HG02981 (cell line): ENCODE measurements at regions not wholly inside any gene's neighbourhood (a gene's known extent, or its start where the extent isn't known, plus 50 kb on each side); places are given as distances from the start of the nearest gene placed in this dataset.

Experiments
- ATAC-seq: cut with Tn5 transposase; IDR thresholded peaks from one replicate; pipeline ENCODE4 v1.9.1; 2021; ENCODE audit warnings: mild to moderate bottlenecking, moderate library complexity; ENCODE audit not compliant: unreplicated experiment

DNA sequence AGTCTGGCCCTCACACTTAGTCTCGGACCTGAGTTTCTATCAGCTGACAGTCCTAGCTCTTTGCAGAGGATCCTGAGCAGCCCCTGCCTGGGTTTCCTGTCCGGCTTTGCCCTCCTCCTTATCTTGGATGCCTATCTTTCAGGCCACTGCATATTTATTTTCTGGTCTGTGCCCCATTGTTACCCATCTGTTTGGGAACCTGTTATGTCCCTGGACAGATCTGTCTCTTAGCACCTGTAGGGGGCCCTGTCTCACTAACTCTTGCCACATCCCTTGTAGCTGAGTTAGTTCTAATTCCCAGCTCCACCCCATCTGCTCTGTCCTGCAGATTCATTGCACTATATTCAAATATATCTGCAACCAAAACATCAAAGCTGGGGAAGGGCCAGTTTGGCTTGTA, 514.9 kb upstream of the LCORL start:
- no peak for ATAC-seq

DNA sequence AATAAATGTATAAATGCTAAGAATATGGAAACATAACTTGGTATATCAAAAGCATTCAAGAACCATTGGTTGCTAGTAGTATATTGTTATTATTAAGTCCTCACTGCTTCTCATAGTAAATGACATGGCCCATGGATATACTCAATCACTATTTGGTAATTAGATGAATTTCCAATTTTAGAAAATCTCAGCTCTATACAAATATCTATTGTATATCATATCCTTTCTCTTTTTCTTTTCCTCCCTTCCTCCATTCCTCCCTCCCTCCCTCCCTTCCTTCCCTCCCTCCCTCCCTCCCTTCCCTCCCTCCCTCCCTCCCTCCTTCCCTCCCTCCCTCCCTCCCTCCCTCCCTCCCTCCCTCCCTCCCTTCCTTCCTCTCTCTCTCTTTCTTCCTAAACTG, 514.4 kb upstream of the LCORL start:
- ATAC-seq: no peak

DNA sequence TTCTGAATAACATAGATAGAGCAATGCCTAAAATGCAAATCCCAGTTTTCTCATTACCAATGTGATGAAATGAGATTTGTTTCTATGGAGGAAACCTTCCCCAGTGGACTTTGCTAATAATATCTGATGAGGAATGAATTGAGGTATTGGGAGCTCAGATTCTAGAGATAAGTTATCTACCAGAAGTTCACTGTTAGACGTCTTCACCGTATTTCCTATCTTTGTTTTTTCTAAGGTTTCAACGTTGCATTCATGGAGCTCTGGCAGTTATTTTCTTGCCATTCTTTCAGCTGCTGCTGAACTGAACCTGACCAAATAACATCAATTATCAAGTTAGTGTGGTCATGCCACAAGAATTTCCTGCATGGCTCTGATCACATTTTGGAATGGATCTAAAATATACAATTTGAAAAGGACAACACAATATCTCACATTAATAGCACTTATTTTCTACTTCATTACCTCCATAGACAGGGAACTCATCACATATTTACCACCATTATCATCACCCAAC, 511.8 kb upstream of the LCORL start:
- no peak for ATAC-seq

DNA sequence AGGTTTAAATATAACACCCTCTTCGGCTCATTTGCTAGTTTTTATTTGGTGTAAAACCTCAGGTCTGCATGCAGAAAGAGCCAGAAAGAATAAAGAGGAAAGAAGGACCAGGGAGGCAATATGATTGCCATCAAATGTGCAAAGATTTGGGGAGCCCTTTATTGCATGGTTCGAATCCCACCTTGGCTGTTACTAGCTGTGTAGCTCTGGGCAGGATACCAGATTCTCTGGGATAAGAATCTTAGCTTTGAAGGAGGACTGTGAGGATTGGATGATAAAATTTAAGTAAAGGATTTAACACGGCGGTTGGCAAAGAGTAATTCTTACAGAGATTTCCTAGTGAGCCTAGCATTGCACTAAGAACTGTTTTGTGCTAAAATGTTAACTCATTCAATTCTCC, 510.2 kb upstream of the LCORL start:
- ATAC-seq: no peak

DNA sequence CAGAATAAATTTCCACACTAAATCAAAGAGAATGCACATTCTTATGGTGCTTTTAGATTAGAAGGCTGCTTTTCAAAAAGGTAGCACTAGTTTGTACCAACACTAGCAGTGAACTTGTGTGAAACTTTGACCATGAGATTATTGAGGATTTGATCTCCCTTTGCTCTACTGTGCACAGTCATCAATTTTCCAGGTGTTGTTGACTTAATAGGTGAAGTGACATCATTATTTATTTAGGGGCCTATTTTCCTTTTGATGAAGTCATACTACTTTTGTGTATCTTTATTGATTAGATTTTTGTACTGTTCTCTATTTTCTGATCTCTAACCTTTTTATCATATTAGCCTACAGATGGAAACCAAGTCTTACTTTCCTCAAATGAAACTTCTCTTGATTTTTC, 507.9 kb upstream of the LCORL start:
- ATAC-seq: no peak

DNA sequence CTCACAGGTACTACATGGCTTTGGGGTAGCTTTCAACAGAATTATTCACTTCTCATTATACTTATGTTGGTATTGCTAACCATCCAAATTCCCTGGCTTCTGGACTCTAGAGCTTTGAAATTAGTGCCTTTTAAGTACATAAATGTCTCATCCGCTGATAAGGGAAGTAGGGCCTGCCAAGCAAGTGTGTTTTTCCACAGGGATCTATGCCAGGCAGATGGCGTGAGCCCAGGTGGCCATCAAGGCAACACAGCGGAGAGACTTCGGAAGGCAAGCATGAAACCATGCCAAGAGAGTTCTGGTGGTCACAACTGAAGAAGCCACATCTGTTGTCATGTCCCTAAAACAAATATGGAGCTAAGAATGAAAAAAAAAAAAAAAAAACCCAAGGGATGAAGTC, 503.1 kb upstream of the LCORL start:
- no peak for ATAC-seq

DNA sequence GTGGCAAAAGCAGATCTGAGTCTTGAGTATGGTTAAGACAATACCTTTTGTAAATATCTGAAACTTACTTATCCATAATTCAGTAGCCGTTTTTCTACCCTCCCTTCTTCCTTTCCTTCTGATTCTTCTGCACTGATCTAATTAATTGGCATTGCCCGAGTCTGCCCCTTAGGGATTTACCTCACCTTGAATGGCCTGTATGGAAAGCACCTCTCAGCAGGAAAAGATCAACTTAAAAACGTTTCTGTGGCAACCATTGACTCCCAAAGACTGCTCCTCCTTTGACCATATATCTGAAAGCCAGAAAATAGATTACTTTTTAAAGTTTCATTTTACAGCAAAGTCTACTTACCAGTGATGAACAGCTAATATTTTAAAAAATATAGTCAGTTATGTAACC, 496.5 kb upstream of the LCORL start:
- no peak for ATAC-seq

DNA sequence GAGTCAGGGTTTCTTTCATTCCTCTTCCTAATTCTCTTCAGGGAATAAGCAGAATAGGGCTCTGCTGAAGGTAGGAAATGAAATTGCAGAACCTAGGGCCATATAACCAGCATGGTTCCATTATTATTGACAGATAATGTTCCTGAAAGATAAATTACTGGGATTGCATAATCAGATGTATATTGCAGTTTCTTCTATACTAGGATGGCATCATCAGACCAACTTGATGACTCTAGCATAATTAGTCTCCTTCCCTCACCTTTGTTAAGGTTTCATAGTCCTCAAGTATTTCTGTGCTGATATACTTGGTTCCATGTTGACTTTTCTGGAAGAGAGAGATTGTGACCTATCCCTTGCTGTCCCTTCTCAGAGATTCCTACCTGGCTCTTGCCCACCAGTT, 492.3 kb upstream of the LCORL start:
- ATAC-seq: no peak

DNA sequence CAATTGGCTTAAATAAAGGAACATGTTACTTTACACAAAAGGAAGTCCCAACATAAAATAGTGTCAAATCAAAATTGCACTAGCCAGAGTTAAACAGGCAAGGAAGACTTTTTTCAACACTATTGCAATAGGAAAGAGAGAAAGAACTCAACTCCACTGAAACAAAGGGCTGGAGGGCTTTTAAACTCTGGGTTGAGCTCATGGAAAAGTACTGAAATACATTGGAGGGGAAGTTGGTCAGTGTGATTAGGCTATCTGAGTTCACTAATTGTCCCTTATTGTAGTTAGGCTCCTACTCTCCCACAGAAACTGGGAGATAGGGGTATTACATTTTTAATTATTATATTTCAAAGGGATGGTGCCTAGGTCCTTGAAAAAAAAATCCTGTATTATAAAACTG, 491.2 kb upstream of the LCORL start:
- no peak for ATAC-seq

DNA sequence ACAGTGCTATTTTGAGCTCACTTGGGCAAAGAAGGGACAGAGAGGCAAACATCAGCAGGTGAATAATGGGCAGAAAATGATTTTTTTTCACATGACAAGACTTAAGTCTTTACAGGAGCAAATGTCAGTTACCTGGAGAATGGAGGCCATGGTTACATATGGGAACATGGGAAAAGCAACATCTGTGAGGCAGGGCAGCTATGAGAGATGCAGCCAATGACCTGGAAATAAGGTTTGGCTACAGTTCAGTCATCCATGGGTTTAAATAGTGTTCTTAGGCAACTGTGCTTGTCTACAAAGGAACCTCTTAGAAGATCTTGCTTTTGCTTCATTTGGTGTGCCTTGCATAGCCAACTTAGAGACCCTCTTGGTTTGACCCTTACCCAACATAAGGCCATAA, 490.2 kb upstream of the LCORL start:
- no peak for ATAC-seq

DNA sequence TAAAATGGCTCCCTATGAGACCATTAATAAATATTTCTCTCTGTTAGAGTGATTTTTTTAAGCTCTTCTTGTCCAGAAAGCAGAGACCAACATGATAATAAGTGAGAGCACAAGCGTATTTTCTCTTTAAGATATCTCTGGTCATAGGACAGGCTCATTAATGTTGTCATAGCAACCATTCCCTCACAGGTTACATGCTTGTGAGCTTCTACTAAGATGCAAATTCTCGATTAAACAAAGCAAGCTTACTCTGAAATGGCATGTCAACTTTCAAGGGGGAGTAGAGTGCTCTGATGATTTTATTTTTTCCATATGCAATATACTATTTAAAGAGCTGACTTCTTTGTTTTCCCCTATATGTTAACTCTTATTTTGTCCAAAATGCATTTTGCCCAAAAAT, 487.2 kb upstream of the LCORL start:
- no peak for ATAC-seq

DNA sequence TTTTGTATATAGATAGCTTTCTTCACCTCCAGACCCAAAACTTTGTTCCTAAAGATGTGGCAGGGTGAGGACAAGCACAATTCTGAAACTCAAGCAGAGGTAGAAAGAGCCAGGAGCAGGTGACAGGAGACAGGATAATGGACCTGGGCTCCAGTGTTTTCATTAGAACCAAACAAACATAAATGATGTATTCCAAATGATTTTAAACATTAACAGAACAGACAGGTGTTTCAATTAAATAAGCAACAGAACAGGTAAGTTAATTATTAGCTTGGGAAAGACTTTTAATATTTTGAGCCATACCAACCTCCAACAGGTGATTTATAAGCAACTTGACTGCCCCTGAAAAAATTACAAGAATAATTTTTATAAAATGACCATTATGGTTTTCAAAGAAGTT, 459.4 kb upstream of the LCORL start:
- no peak for ATAC-seq

DNA sequence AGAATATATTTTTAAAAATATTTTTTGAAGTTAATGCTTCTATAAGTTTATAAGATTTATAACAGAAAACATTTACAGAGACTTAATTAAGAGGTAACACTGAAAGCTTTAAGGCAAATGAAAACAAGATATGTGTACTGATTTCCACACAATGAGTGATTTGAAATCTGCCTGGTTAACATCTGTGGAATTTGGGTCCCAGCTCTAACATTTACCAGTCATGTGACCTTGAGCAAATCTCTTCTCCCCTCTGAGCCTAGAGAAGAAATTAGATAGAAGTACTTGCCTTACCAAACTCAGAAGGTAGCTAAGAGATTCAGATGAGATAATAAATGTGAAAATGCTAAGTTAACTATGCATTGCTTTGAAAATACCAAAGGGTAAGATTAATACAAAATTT, 458.8 kb upstream of the LCORL start:
- no peak for ATAC-seq

DNA sequence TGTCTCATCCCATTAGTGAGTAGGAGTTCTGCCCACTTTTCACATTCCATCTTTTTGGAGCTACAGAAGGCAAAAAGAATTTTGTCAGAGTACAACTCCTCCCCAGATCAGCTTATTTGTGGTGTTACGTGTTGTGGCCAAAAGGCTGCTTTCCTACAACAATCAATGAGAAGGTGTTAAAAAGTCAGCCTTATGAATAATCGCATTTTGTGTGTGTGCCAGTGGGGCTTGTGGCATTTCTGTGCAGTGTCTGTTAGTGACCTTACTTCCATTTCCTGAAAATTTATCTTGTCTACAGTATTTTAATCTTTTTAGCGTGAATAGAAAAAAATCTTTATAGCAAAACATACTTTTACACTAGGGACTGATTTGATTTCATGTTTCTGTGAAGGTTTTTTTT, 458.3 kb upstream of the LCORL start:
- no peak for ATAC-seq

DNA sequence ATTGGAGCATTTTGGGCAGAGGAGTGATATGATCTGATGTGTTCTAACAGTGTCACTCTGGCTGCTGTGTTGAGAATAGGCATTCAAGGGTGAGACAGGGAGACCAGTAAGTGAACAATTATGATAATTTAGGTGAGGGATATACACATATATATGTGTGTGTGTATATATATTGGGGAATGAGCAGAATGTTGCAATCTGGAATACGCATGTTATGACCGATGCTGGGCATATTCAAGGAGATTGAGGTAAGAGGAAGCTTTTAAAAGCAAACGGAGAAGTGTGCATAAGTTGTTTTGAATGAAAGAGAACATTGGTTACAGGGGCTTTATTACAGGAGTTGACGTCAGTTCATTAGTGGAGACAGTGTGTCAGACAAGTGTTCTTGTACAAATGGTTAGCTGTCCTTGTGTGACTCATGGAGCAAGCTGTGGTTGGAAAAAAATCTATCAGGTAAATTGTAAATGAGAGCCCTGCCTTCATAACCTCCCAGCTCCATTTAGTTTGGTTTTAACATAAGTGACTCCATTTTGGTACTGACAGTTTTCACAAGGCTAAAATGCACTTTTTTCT, 442.5 kb upstream of the LCORL start:
- no peak for ATAC-seq

DNA sequence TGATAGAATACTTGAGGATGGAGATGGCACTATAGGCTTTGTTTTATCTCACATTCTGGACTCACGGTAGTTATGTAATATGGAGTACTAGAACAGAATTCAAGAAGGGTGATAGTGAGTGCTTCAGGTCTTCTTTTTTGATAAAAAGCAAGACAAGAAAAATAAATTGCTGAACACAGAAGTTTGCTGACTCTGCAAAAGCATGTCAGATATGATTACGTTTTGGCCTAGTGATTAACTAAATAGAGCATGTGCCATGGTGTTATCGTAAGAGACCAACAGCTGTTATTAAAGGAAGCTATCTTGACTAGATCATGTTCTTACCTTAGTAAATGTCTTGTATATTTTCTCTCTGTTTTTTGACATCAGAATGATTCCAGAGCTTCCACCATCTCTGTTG, 436.9 kb upstream of the LCORL start:
- ATAC-seq: no peak

DNA sequence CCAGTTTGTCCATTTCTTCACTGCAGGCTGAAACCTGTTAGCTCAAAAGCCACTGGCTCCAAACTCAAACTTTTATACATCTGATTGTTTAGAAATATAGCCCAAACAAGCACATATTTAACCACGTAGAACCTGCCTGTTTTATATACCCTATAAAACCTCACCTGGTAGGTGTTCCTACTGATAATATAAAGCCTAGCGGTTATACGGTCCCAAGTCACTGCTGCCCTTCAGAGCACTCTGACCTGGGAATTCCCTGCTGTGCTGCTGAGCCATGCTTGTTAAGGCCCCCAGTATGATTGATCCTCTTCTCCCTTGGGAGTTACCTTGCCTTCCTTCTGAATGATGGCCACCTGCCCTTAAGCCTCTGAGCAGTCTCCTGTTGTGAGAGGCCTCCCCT, 432.8 kb upstream of the LCORL start:
- no peak for ATAC-seq

DNA sequence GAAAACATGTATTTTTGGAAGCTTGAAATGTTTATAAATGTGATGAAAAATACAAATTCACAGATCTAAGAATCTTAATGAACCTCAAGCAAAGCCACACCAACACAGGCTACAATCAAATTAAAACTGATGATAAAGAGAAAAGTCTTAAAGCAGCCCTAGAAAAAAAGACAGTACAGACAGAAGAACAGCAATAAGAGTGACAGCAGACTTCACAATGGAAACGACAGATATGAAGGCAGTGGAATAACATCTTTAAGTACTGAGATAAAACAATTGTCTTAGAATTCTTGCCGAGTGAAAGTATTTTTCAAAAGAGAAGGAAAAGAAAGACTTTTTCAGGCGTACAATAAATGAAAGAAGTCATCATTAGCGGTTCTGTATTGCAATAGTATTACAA, 423.6 kb upstream of the LCORL start:
- ATAC-seq: no peak

DNA sequence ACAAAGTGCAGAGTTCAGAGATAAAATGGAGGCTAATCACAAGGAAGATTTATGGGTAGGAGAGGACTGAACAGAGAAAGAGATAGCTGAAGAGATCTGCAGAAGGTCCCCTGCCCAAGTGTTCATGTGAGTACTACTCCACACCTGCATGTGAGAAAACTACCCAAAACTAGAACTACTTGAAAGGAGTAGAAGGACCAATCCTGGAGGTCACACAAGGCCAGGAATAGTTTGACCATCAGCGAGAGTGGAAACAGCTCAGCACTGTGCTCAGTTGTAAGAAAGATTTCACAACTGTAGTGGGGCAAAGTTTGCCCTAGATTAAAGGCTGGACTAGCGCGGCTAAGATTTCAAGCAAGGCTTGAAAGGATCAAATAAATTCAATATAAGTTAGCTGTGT, 422.7 kb upstream of the LCORL start:
- ATAC-seq: no peak

DNA sequence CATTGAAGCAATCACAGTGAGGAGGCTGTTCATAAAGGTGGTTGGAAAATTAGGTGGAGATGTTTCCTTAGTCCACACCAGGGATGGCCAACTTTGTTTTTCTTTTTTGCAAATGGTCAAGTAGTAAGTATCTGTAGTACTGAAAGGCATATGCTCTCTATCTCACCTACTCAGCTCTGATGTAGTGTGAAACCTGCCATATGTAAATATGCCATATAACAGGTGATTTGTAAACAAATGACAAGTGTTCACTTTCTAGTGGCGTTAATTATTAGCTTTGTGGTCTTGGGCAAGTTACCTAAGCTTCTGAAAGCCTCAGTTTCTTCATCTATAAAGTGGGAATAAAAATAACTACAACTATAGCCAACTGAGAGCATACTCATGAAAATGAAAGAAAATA, 421.4 kb upstream of the LCORL start:
- ATAC-seq: no peak

DNA sequence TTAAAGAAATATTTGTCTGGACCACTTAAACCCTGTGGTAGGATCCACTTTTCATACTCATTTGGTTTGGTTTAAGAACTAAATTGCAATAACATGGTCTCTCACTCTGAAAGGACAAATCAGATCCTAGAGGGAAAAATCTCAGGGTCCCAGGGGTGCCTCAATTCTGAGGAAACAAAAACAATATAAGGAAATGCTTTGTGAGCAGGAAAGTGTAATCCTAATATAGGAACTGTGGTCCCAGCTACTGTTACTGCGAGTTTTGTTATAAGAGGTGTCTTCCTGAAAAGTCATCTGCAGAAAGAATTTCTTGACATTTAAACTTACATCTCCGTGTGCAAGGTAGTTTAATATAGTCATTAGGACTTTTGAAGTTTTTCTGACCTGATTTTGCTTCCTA, 420.1 kb upstream of the LCORL start:
- ATAC-seq: no peak

DNA sequence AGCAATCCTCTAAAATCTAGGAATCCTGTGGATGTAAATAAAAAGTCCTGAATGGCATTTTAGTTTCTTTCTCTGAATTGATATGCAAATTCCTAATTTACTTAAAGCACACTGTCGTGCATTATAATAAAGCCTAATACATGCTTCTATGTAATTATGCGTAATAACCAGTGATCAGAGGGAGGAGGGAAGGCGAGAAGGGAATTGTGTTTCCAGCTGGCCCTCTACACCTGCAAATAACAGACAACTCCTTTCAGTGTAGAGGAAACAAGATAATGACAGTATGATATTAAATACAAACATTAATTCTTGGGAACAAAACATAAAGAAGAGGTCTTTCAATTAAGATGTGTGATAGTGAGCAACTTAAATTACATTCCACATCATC, 419.6 kb upstream of the LCORL start:
- no peak for ATAC-seq

DNA sequence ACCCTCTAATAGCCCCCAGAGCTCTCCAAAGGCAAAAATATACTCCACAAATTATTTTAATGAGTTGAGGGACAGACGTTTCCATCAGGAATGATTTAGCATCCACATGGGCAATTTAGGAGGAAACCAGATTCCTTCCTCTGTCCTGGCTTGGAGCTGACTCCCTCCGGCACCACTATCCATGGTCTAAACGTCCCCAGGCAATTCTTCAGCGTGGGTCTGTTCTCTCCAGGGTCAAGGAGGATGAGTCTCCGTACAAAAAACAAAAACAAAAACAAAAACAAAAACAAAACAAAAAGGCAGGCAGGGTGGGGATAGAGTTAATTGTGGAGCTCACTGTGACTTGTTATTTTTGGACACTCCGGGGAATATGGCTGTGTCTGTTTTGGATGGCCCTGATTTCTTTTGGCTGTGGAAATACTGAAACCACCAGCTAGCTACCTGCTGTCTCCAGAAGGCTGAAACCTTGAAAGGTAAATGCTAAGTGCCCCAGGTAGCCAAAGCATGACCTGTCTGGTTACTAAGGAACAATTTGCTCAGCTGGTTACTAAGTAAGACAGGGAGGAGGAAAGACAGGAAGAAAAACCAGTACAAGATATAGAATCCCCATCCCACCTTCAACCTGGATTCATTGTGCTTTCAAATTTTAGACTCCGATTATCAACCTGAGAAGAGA, 419.1 kb upstream of the LCORL start:
- no peak for ATAC-seq
